Fibroblast of mammary gland (primary cell): ENCODE measurements at regions not wholly inside any gene's neighbourhood (a gene's known extent, or its start where the extent isn't known, plus 50 kb on each side); places are given as distances from the start of the nearest gene placed in this dataset.

Experiments
- DNase-seq: peaks from one replicate; pipeline ENCODE4 v3.0.0-alpha.2; 2010; ENCODE audit warnings: low read depth
- H3K4me3 ChIP-seq: 2 replicates; pipeline ENCODE4 v1.5.1; 2011; ENCODE audit warnings: low read depth, mild to moderate bottlenecking, low read length, moderate library complexity; ENCODE audit not compliant: control insufficient read depth
- CTCF ChIP-seq: conservative IDR thresholded peaks from 2 replicates; pipeline ENCODE4 v1.5.1; 2011; ENCODE audit warnings: low read depth, low read length, inconsistent platforms; ENCODE audit not compliant: control insufficient read depth, insufficient read depth

GRCh38 chr17:77457572-77458201, 316.9 kb downstream of the SEC14L1 start:
- H3K4me3 ChIP-seq: no peak overlapping the region
- DNase-seq: no peak
- TF ChIP-seq CTCF: no peak

GRCh38 chr17:77458202-77459017, 317.6 kb downstream of the SEC14L1 start:
- no peak overlapping the region for H3K4me3 ChIP-seq
- DNase-seq: no peak
- TF ChIP-seq CTCF: no peak

GRCh38 chr17:77459018-77459755, 318.4 kb downstream of the SEC14L1 start:
- H3K4me3 ChIP-seq: no peak overlapping the region
- no peak for DNase-seq
- TF ChIP-seq CTCF: no peak

- no peak for TF ChIP-seq CTCF
- no peak for DNase-seq
- no peak overlapping the region for H3K4me3 ChIP-seq
Measured at GRCh38 chr17:77460514-77461046, 319.8 kb downstream of the SEC14L1 start.

- TF ChIP-seq CTCF: no peak
- no peak overlapping the region for H3K4me3 ChIP-seq
- DNase-seq: no peak
Measured at GRCh38 chr17:77461277-77462057, 320.7 kb downstream of the SEC14L1 start.

- H3K4me3 ChIP-seq: no peak overlapping the region
- DNase-seq: no peak
- TF ChIP-seq CTCF: no peak
Measured at GRCh38 chr17:77462090-77462489, 321.3 kb downstream of the SEC14L1 start.
